HG02588 (cell line): ENCODE measurements at regions not wholly inside any gene's neighbourhood (a gene's known extent, or its start where the extent isn't known, plus 50 kb on each side); places are given as distances from the start of the nearest gene placed in this dataset.

Experiments
- ATAC-seq: cut with Tn5 transposase; IDR thresholded peaks from one replicate; pipeline ENCODE4 v1.9.1; 2021; ENCODE audit warnings: mild to moderate bottlenecking, moderate library complexity; ENCODE audit not compliant: unreplicated experiment

GRCh38 chr1:61627365-61627764 is 97.6 kb downstream of the TM2D1 start:
- no peak for ATAC-seq

- ATAC-seq: no peak
Measured at GRCh38 chr1:61626816-61627215, 98.1 kb downstream of the TM2D1 start.

- ATAC-seq: no peak
Measured at GRCh38 chr1:61623852-61624251, 101.1 kb downstream of the TM2D1 start.

DNA sequence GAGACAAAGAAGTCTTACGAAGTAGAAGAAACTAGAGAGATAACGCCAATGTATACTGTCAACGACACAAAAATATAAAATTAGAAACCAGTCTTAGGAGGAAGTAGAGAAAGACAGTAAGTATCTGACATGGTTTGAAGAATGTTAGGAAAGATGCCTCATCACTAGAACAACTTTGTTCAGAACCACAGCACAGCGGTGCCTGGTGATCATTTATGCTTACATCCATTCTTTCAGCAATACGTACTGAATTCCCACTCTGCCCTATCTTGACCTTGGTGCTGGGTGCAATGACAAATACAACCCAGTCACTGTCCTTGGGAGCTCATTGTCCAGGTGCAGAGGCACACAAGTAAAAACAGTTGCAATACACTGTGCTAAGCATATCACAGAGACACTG is 104.4 kb downstream of the TM2D1 start:
- no peak for ATAC-seq

DNA sequence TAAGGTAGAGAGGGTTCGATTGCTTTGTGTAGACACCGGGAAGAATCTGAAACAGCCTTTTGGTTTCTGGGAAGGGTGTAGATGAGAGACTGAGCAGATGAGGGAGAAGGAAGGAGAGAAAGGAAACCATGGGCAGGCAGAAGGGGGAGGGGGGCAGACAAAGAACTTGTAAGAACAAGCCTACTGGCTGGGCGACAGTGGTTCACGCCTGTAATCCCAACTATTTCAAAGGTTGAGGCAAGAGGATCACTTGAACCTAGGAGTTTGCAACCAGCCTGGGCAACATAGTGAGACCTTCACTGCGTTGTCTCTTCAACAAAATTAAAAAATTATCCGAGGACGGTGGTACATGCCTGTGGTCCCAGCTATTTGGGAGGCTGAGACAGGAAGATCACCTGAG is 106.2 kb downstream of the TM2D1 start:
- no peak for ATAC-seq

DNA sequence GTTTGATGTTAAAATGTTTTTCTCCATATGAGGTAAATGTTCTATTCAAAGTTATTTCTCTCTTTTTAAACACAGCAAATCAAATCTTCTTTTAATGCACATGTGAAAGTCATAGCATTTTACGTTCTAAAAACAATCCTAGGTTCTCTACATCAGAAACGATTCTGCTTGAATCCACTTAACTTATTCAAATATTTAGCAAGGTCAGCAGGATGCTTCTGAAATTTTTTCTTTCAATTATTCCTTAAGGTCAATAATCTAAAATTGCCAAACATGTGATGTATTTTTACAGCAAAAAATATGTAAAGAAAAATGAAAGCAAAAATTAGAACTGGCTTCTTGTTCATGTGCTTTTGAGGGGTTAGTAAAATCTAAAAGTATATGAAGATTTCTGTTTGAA is 106.7 kb downstream of the TM2D1 start:
- ATAC-seq: no peak

DNA sequence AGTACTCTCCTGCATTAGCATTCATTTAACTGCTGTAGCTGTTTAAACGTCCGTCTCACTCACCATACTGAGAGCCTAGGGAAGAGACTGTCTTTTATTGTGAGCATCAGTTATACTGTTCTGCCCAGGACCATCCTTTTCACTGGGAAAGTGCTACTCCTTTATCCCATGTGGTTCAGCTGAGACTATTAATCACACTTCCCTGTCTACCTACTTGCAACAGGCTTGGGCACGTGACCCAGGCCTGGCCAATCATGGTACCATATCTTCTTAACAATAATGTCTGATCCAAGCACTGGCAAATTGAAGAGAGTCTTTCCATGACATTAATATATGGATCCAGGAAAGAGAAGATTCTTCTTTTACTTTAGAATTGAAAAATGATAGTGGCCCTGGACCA is 108.1 kb downstream of the TM2D1 start:
- no peak for ATAC-seq

- no peak for ATAC-seq
Measured at GRCh38 chr1:61612602-61613001, 112.3 kb downstream of the TM2D1 start.

DNA sequence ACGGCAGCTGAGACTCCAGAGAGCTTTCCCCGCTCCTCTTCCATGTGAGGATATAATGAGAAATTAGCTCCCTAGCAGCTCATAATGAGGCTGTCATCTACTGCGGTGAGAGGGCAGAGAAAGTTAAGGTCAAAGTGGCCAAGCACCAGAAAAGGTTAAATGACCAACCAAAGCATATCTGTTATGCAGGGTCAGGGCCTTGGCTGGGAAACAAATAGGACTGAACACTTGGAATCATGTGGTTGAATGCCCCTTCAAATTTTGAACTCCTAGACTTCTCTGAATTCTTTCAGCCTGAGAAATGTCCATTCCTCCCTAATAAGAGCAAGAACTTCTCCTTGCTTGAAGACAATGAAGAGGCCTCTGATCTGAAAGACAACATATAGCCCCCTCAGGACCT is 115.9 kb downstream of the TM2D1 start:
- no peak for ATAC-seq

DNA sequence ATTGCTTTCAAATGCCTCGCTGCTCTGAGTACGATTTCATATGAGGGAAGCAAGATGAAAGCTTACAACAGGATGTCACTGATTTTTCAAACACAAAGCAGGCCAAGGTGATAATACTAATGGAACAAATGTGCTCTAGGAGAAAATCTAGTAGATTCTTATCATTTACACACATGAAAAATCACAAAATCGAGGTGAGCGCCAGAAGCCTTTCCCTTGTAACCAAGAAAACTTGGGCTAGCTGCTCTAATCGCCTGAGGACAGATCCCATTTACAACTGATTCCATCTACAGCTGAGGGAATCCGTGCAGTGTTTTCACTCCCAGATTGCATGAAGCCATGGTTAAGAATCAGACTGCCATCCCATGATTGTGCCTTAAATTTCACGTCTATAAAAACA is 117.5 kb downstream of the TM2D1 start:
- ATAC-seq: no peak

GRCh38 chr1:61606448-61607312 is 118.3 kb downstream of the TM2D1 start:
- no peak for ATAC-seq

GRCh38 chr1:61605607-61606321 is 119.2 kb downstream of the TM2D1 start:
- ATAC-seq: no peak

DNA sequence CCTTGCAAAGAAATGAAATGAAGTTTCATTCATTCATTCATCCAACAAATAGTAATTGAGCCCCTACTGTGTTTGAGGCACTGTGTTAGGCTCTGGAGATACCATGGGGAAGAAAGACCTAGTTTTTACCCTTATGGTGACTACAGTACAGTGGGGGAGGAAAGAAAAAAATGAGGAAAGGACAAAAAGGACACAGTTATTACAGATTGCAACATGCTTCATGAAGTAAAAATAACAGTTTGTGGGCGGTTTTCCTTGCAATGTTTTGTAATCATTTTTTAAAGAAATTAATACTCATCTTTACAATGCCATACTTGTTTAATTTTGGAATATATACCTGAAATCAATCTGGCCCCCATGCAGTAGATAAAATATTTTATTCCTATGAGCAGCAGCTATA is 120.3 kb downstream of the TM2D1 start:
- ATAC-seq: no peak

- ATAC-seq: no peak
Measured at GRCh38 chr1:61604261-61604660, 120.7 kb downstream of the TM2D1 start.

- ATAC-seq: no peak
Measured at GRCh38 chr1:61602663-61603062, 122.3 kb downstream of the TM2D1 start.

GRCh38 chr1:61597601-61598000 is 127.3 kb downstream of the TM2D1 start:
- no peak for ATAC-seq

DNA sequence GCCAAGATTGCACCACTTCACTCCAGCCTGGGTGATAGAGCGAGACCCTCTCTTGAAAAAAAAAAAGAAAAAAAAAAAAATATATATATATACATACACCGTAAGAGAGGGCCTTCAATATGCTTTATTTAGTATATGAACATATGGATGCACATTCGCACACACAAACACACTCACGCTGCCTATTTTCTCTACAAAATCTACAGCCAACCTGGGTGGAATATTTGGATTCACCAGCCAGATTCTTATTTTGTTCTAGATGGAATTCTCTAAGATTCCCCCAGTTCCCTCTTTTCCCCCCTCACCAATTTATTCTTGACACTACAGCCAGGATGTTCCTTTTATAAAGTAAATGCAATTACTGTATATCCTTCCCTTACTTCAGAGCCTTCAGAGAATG is 131.6 kb downstream of the TM2D1 start:
- no peak for ATAC-seq

- no peak for ATAC-seq
Measured at GRCh38 chr1:61591351-61591750, 133.6 kb downstream of the TM2D1 start.

DNA sequence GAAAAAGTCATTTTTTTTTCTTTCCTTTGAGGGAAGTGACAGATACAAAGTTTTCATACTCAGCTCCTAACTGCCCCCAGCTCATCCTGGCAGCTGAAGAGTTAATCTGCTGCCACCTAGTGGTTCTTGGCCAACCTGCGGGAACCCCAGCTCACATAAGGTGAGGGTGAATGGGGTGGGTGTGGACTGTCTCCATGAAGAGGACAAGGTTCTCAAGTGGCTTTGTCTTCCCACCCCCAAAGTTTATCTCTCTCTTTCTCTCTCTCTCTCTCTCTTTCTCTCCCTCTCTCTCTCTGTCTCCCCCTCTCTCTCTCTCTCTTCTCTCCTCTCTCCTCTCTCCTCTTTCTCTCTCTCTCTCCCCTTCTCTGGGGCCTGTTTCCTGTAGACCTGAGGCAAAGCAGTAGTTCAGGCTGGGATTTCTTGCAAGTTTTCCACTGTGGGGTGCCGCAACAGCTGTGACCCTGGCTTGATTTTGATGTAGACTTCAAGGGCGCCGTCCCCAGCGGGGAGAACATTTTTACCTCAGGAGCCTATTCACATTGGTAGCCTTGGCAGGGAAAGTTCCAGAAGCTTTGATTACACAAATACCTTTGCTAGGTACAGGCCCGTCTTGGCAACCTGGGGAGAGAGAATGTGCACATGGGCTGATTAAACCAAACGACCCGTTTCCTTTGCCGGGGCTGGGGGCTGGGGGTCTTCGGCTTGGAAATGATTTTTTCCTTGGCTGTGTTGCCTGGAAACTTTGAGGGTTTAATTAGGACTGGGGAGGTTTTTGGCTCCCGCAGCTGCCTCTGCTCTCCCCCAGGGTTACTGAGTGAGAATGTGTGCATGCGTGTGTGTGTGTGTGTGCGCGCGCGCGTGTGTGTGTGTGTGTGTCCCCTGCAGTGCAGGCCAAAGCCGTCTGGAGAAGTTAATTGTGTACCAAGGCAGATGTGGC is 135.9 kb downstream of the TM2D1 start:
- ATAC-seq: peak; percentile 92

DNA sequence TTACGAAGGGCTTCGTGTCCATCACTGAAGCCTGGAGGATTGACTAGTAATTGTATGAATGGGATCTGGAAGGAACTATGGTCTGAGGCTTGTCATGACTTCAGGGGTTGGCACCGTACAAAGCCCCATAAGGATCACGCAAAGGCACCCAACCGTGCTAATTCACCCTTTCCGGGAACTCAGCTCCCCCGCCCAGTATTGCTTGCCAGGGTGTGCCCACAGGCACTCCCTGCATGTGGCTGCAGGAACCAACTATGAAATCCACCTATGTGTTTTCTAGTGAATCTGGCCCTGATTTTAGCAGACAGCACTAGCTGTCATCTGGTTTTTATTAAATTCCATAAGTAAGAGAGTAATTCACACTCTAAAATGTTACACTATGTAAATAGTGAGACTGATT is 139.2 kb downstream of the TM2D1 start:
- ATAC-seq: no peak

DNA sequence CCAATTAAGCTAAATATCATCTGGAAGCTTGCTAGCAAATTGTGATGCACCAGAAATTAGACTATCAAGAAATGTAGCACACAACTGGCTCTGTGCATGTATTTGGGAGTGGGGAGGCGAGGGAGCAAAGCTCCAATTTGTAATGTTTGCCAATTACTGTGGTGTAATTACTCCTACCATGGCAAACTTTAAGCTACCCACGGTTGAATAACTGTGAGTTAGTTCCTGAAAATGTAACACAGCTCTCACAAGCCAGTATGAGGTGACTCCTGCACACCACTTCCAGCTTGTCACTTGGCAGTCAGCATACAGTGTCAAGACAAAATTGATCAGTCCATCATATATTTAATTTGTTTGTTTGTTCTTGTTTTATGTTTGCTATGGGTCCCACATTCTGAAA is 141.2 kb downstream of the TM2D1 start:
- no peak for ATAC-seq
